GM12872 (cell line): ENCODE measurements at regions not wholly inside any gene's neighbourhood (a gene's known extent, or its start where the extent isn't known, plus 50 kb on each side); places are given as distances from the start of the nearest gene placed in this dataset.

Experiments used
- CTCF ChIP-seq: IDR thresholded peaks from 3 replicates; pipeline ENCODE4 v1.5.1; 2011; ENCODE audit warnings: low read depth, mild to moderate bottlenecking, low read length, moderate library complexity; ENCODE audit not compliant: insufficient read depth

DNA sequence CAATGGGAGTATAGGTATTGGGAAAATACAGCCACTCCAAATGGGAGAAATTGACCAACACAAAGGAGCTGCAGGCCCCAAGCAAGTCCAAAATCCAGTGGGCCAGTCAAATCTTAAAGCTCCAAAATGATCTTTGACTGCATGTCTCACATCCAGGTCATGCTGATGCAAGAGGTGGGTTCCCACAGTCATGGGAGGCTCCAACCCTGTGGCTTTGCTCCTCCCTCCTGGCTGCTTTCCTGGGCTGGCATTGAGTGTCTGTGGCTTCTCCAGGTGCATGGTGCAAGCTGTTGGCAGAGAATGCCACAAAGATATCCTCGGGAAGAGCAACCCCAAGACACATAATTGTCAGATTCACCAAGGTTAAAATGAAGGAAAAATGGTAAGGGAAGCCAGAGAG, 80.8 kb downstream of the IGLL5 start:
- TF ChIP-seq CTCF: no peak

GRCh38 chr22:22973336-22973735, 85.7 kb downstream of the IGLL5 start:
- no peak for TF ChIP-seq CTCF

DNA sequence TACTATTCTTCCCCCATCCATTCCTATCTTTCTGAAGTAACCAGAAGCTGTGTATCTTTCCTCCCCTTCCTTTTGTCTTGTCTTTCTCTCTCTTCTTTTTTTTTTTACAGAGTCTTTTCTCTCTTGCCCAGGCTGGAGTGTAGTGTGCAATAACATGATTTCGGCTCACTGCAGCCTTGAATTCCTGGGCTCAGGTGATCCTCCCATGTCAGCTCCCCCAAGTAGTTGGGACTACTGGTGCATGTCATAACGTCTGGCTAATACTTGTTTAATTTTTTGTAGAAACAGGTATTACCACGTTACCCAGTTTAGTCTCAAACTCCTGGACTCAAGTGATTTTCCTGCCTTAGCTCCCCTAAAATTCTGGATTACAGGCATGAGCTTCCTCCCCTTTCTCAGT, 86.5 kb downstream of the IGLL5 start:
- TF ChIP-seq CTCF: no peak

DNA sequence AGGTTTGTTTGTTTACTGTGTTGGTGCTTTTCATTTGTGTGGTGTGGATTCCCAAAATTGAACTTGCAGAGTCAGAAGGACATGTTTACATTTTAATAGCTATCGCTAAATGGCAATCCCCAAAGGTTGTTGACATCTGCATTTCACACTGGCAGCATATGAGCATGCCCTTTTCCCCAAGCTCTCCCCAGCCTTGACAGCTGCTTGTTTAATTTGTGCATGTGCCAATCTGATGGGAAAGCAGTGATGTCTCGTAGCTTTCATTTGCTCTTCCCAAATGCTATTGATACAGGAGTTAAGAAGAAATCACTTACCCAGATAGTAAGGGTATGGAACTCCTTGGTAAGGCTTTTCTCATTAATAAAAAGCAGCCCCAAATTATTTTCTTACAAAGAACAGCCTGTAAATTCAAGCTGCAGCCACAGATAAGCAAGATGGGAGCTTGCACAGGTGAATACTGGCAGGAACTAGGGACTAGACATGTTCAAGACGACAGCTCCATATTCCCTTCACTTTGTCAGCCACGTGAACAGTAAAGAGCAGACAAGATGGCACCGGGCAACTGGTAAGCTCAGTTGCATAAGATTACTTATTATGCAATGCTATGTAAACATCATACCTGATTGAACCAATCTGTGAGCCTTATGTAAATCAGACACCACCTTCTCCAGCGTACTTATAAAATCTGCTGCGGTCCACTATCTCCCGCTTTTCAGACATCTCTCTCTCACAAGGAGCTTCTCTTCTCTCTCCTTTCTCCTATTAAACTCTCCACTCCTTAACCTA, 87.4 kb downstream of the IGLL5 start:
- no peak for TF ChIP-seq CTCF

DNA sequence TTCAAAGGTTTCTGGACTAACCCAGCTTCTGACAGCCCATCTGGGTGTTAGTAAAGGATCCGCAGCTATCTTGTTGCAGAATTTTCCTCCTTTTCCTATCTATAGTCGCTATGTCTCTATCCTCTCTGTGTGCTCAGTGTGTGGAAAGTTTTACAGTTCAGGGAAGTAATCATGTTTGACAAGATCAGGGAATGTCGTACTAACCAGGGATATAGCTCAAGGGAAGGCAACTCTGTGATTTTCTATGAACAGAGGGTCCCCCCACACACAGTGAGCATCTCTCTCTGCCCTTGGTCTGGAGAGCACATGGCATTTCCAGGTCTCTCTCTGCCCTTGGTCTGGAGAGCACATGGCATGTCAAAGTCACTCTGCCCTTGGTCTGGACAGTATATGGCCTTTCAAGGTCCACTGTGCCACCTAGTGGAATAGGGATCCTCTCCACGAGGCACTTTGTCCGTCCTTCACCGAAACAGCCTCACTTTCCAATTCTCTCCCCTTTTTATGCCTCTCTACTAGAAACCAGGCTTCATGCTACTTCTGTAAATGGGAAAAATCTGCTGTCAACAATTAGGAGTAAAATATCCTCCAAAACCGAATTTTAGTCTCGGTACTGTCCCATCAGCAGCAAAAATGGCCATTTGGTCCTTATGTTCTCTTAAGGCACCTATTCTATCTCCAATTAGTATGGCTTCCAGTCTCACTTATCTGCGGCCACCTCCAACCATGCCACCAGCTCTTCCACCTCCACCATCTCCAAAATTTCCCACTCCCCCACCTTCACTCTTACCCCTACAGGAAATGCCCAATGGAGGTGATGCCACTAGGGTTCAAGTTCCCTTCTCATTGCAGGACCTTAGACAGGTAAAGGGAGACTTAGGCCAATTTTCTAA, 88.7 kb downstream of the IGLL5 start:
- no peak for TF ChIP-seq CTCF

DNA sequence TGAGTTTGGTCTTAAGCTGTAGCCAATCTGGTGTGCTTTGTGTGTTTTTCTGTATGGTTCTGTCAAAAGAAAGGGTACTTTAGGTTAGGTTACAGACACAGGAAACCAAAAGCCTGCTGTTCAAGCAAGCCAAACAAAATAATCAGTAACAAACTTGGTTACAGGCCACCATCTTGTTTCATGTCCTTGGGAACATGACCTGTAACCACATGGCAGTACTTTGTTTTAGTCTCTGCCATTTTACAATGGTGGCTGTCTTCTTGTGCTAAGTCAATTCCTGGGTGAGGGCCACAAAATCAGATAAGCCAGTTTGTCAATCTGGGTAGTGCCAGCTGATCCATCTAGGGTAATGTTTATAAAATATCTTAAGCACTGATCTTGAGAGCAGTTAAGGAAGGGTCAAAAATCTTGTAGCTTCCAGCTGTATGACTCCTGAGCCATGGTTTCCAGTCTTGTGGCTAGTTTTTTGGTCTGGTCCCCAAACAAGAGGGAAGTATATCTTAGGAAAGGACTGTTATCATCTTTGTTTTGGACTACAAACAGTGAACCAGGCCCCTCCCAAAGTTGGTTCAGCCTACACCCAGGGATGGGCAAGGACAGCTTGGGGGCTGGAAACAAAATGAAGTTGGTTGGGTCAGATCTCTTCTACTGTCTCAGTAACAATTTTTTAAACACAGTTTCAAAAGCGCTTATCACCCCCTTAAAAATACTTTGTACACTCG, 90.0 kb downstream of the IGLL5 start:
- no peak for TF ChIP-seq CTCF

DNA sequence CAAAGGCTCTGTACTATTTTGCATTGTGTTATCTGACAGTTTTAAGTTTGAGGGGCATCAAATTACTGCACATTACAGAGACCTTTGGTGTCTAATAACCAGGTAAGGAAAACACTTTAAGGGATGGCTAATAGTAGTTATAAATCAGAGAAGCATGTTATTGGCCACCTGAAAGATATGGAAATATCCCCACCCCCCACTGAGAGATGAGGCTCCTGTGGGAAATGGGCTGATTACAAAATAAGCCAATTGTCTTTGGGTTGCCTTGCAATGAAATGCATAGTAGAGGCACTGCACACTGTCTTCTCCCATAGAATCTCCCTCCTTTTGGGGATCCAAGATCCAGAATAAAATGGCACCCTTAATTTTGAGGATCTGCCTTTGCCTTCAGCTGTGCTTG, 91.0 kb downstream of the IGLL5 start:
- TF ChIP-seq CTCF: no peak
